ENCODE measurements at regions not wholly inside any gene's neighbourhood (a gene's known extent, or its start where the extent isn't known, plus 50 kb on each side); places are given as distances from the start of the nearest gene placed in this dataset.

DNA sequence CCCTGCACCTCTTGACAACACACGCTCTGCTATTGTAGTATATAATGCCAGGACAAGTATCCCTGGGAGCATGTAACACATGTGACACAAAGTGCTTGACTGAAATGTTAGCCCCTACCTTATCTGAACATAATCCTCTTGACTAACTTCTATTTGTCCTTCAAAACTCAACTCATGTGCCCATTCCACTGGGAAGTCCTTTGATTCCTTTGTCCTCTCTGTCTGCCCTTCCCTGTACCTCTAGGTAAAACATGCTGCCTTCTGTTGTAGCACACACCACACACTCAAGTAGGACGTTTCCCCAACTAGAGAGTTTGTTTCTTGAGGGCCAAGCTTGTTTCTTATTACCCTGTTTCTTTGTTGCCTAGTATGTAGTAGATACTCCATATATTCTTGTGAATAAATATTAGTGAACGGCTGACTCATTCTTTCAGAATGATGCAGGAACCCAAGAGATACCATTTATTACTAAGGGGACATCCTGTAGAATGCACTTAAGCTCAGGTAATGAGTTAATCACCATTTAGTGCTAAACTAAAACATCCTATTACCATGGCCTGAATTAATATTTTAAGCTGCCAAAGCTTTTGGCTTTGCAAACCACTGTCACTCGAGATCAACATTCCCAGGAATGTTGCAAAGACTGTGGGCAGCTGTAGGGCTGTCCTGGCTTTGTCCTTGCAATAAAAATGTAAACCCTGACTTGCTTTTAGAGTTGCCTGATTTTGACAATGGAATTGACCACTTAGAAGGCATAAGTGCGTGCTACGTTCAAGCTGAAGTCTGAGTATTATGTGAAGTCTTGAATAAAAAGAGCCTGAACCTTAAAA lies 313.4 kb downstream of the COG6 start:
- SMC1A ChIA-PET (ENCODE audit: uncharacterized antibody, unreplicated experiment): interaction anchor here (1.3 kb wide), 1 partner anchor 26 kb away, joined by 3 read pairs; no protein-coding TSS in a partner anchor
- H3K4me3 ChIP-seq: no peak overlapping the region
- TF ChIP-seq, protein P1, sequence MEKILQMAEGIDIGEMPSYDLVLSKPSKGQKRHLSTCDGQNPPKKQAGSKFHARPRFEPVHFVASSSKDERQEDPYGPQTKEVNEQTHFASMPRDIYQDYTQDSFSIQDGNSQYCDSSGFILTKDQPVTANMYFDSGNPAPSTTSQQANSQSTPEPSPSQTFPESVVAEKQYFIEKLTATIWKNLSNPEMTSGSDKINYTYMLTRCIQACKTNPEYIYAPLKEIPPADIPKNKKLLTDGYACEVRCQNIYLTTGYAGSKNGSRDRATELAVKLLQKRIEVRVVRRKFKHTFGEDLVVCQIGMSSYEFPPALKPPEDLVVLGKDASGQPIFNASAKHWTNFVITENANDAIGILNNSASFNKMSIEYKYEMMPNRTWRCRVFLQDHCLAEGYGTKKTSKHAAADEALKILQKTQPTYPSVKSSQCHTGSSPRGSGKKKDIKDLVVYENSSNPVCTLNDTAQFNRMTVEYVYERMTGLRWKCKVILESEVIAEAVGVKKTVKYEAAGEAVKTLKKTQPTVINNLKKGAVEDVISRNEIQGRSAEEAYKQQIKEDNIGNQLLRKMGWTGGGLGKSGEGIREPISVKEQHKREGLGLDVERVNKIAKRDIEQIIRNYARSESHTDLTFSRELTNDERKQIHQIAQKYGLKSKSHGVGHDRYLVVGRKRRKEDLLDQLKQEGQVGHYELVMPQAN (conservative IDR thresholded peaks at IDR 0.05): no peak
- TF ChIP-seq, protein P2, sequence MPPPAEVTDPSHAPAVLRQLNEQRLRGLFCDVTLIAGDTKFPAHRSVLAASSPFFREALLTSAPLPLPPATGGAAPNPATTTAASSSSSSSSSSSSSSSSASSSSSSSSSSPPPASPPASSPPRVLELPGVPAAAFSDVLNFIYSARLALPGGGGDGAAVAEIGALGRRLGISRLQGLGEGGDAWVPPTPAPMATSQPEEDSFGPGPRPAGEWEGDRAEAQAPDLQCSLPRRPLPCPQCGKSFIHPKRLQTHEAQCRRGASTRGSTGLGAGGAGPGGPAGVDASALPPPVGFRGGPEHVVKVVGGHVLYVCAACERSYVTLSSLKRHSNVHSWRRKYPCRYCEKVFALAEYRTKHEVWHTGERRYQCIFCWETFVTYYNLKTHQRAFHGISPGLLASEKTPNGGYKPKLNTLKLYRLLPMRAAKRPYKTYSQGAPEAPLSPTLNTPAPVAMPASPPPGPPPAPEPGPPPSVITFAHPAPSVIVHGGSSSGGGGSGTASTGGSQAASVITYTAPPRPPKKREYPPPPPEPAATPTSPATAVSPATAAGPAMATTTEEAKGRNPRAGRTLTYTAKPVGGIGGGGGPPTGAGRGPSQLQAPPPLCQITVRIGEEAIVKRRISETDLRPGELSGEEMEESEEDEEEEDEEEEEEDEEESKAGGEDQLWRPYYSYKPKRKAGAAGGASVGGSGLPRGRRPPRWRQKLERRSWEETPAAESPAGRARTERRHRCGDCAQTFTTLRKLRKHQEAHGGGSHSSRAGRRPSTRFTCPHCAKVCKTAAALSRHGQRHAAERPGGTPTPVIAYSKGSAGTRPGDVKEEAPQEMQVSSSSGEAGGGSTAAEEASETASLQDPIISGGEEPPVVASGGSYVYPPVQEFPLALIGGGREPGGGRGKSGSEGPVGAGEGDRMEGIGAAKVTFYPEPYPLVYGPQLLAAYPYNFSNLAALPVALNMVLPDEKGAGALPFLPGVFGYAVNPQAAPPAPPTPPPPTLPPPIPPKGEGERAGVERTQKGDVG (CRISPR knock-in tag; IDR thresholded peaks at IDR 0.05): no peak
- no peak for TF ChIP-seq EP300 (IDR thresholded peaks at IDR 0.05; ENCODE audit: borderline replicate concordance in 1 of 2, control insufficient read depth in 1 of 2, low read depth in 2 of 2, low read length in 2 of 2)
- no peak for TF ChIP-seq RBBP5 (conservative IDR thresholded peaks at IDR 0.05)
- no peak for TF ChIP-seq NFIC (IDR thresholded peaks at IDR 0.05; ENCODE audit: low read depth, low read length)
- no peak for TF ChIP-seq WRNIP1 (IDR thresholded peaks at IDR 0.05; ENCODE audit: borderline replicate concordance, low read depth, low read length)
- TF ChIP-seq, protein P3, sequence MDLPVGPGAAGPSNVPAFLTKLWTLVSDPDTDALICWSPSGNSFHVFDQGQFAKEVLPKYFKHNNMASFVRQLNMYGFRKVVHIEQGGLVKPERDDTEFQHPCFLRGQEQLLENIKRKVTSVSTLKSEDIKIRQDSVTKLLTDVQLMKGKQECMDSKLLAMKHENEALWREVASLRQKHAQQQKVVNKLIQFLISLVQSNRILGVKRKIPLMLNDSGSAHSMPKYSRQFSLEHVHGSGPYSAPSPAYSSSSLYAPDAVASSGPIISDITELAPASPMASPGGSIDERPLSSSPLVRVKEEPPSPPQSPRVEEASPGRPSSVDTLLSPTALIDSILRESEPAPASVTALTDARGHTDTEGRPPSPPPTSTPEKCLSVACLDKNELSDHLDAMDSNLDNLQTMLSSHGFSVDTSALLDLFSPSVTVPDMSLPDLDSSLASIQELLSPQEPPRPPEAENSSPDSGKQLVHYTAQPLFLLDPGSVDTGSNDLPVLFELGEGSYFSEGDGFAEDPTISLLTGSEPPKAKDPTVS (IDR thresholded peaks at IDR 0.05; ENCODE audit: low read depth, low read length): no peak
- no peaks in the 10 kb centered on the region for H3K79me2 ChIP-seq (ENCODE audit: control insufficient read depth, insufficient read depth, low read length)
- FAIRE-seq: no peak
- no TSS peak for BruUV-seq (replicated peaks)
- H3K36me3 ChIP-seq (ENCODE audit: control insufficient read depth in 2 of 2, insufficient read depth in 2 of 2, low read length in 1 of 2): no peaks in the 10 kb centered on the region
- ATAC-seq: peak; percentile 41; the same call in 1 of the 3 replicates
- intact Hi-C loops (cut with micrococcal nuclease; ENCODE audit: unreplicated experiment) (no loop called here), in situ Hi-C loops (cut with MboI) (no loop called here)
- no peaks in the 10 kb centered on the region for H3K4me1 ChIP-seq (ENCODE audit: control insufficient read depth, insufficient read depth, low read length)
- no peak for DNase-seq (ENCODE audit: low read depth, low spot score)
- no peak overlapping the region for H3K27ac ChIP-seq (ENCODE audit: control insufficient read depth, insufficient read depth)
- RAD21 ChIA-PET (ENCODE audit: unreplicated experiment): no interaction called here
- H3K27me3 ChIP-seq (replicated peaks in 1 of 2; ENCODE audit: control insufficient read depth in 2 of 2, insufficient read depth in 2 of 2, low read length in 1 of 2): no peaks in the 10 kb centered on the region
- no peak overlapping the region for H3K9ac ChIP-seq (ENCODE audit: control insufficient read depth, insufficient read depth, low read length)
- H3K9me3 ChIP-seq (replicated peaks; ENCODE audit: control insufficient read depth, insufficient read depth, low read length): no peaks in the 10 kb centered on the region; the same call in 2 of the 3 replicates
- H2AFZ ChIP-seq (ENCODE audit: control insufficient read depth, low read depth, low read length): no peak overlapping the region
- WGBS (ENCODE audit: insufficient coverage, insufficient replicate concordance, low lambda C conversion rate, missing lambda C conversion rate): 50% methylated on average over 6 of the region's 6 CpGs
- CTCF ChIA-PET: interaction anchor here (0.8 to 1.6 kb wide), 2 partner anchors 9 to 26 kb away, joined by 3 read pairs; no protein-coding TSS in a partner anchor
- H3K4me2 ChIP-seq (ENCODE audit: control insufficient read depth, insufficient read depth): no peak overlapping the region
- POLR2A ChIA-PET: no interaction called here
- H4K20me1 ChIP-seq (ENCODE audit: control insufficient read depth, insufficient read depth): no peaks in the 10 kb centered on the region
